HCT116 (cell line): ENCODE measurements at regions not wholly inside any gene's neighbourhood (a gene's known extent, or its start where the extent isn't known, plus 50 kb on each side); places are given as distances from the start of the nearest gene placed in this dataset.

Experiments used
- ATAC-seq: fragments of 200-7000 bp; cut with Tn5 transposase; 2 replicates; pipeline ENCODE4 v1.9.1; 2020; ENCODE audit warnings: mild to moderate bottlenecking, moderate library complexity
- BruUV-seq: library from RNA; stranded (reverse); fragments of 400-500 nt; replicated peaks from 2 replicates; lab custom pipeline; 2021; lab: Mats Ljungman, UMichigan
- CTCF ChIA-PET: fragments of 300-600 bp; sonication (Branson Sonifier 250); formaldehyde crosslinking; loops from one replicate; lab custom pipeline; 2021; ENCODE audit warnings: antibody characterized with exemption; lab: Charles Lee
- POLR2A ChIA-PET: fragments of 300-600, 350-600 bp; sonication (Branson Sonifier 250); formaldehyde crosslinking; loops from one replicate; lab custom pipeline; 2021; ENCODE audit warnings: antibody characterized with exemption; lab: Charles Lee
- RAD21 ChIA-PET, 2 experiments: fragments of 300-600 bp; sonication (Branson Sonifier 250); formaldehyde crosslinking; loops; one replicate each; lab custom pipeline; 2023; ENCODE audit warnings: low total read pairs in 2 of 2; ENCODE audit not compliant: uncharacterized antibody in 2 of 2, unreplicated experiment in 2 of 2, low non-redundant PET in 1 of 2; lab: Charles Lee
- DNase-seq: peaks from one replicate; pipeline ENCODE4 v3.0.0-alpha.2; 2010; ENCODE audit warnings: low read depth, low spot score
- H2AFZ ChIP-seq: fragments of 200-600 bp; shearing (Covaris generic), sonication (generic); 2 replicates; pipeline ENCODE4 v1.6.1; 2017; ENCODE audit warnings: low read depth, mixed run types, mixed read lengths, antibody characterized with exemption, low read length; ENCODE audit not compliant: poor library complexity, severe bottlenecking
- H3K27ac ChIP-seq: 2 replicates; pipeline ENCODE4 v1.5.1; 2012; ENCODE audit warnings: low read depth, low read length
- H3K27me3 ChIP-seq: fragments of 200-600 bp; sonication (generic); 2 replicates; pipeline ENCODE4 v1.6.1; 2016; ENCODE audit warnings: mixed run types, low read length, mixed read lengths; ENCODE audit not compliant: insufficient read depth
- H3K36me3 ChIP-seq, 2 experiments: fragments of 200-500 bp in 1 of 2; fragments of 200-600 bp in 1 of 2; sonication (Bioruptor generic) in 1 of 2; sonication (generic) in 1 of 2; 2 replicates each; pipeline versions ENCODE4 v1.5.1 to v1.6.1; 2014 to 2016; ENCODE audit warnings: low read length in 2 of 2, inconsistent platforms in 1 of 2, mixed read lengths in 1 of 2, mixed run types in 1 of 2; ENCODE audit not compliant: insufficient read depth in 2 of 2, control insufficient read depth in 1 of 2
- H3K4me1 ChIP-seq, 2 experiments: fragments of 200-600 bp in 1 of 2; sonication (generic) in 1 of 2; 2 replicates each; pipeline versions ENCODE4 v1.5.1 to v1.6.1; 2012 to 2017; ENCODE audit warnings: low read length in 2 of 2, inconsistent platforms in 1 of 2, mild to moderate bottlenecking in 1 of 2, mixed read lengths in 1 of 2, mixed run types in 1 of 2, moderate library complexity in 1 of 2; ENCODE audit not compliant: insufficient read depth in 2 of 2, control insufficient read depth in 1 of 2
- H3K4me2 ChIP-seq: fragments of 200-600 bp; sonication (generic); 2 replicates; pipeline ENCODE4 v1.6.1; 2017; ENCODE audit warnings: mixed run types, low read length, mixed read lengths
- H3K4me3 ChIP-seq, 2 experiments: fragments of 200-600 bp in 1 of 2; sonication (generic) in 1 of 2; replicated peaks in 1 of 2; 2 replicates each; pipeline ENCODE4 v1.5.1; 2011 to 2016; ENCODE audit warnings: low read length in 2 of 2, control low read depth in 1 of 2, low read depth in 1 of 2, mild to moderate bottlenecking in 1 of 2, mixed read lengths in 1 of 2, mixed run types in 1 of 2
- H3K79me2 ChIP-seq: fragments of 200-600 bp; sonication (generic); 2 replicates; pipeline ENCODE4 v1.6.1; 2017; ENCODE audit warnings: mild to moderate bottlenecking, mixed run types, low read length, moderate library complexity, mixed read lengths; ENCODE audit not compliant: insufficient read depth
- H3K9ac ChIP-seq: fragments of 200-600 bp; sonication (generic); 2 replicates; pipeline ENCODE4 v1.6.1; 2016; ENCODE audit warnings: low read length, mixed read lengths
- H3K9me2 ChIP-seq: fragments of 200-600 bp; sonication (generic), shearing (Covaris generic); 2 replicates; pipeline ENCODE4 v1.6.1; 2017; ENCODE audit warnings: mixed run types, mild to moderate bottlenecking, moderate library complexity; ENCODE audit not compliant: insufficient read depth
- H3K9me3 ChIP-seq, 2 experiments: fragments of 200-500 bp in 1 of 2; fragments of 200-600 bp in 1 of 2; sonication (Bioruptor generic) in 1 of 2; sonication (generic) in 1 of 2; 2 replicates each; pipeline ENCODE4 v1.6.1; 2014 to 2017; ENCODE audit warnings: low read length in 2 of 2, mixed read lengths in 2 of 2, inconsistent platforms in 1 of 2, low read depth in 1 of 2, mild to moderate bottlenecking in 1 of 2, mixed run types in 1 of 2, moderate library complexity in 1 of 2; ENCODE audit not compliant: control insufficient read depth in 1 of 2, insufficient read depth in 1 of 2
- H4K20me1 ChIP-seq: fragments of 200-600 bp; sonication (generic), shearing (Covaris generic); 2 replicates; pipeline ENCODE4 v1.6.1; 2017; ENCODE audit warnings: mixed run types, mild to moderate bottlenecking, moderate library complexity; ENCODE audit not compliant: insufficient read depth
- EZH2phosphoT487 ChIP-seq: fragments of 200-600 bp; IDR thresholded peaks from 2 replicates; pipeline ENCODE4 v1.6.1; 2018; ENCODE audit warnings: antibody characterized with exemption, borderline replicate concordance
- POLR2A ChIP-seq: IDR thresholded peaks from 2 replicates; pipeline ENCODE4 v1.7.0; 2011; ENCODE audit warnings: borderline replicate concordance; ENCODE audit not compliant: insufficient read depth, insufficient read length; ENCODE audit errors: extremely low read depth
- RAD21 ChIP-seq: IDR thresholded peaks from 2 replicates; pipeline ENCODE4 v1.6.1; 2012; ENCODE audit warnings: low read depth, mild to moderate bottlenecking
- SRF ChIP-seq: IDR thresholded peaks from 2 replicates; pipeline ENCODE4 v1.6.1; 2012; ENCODE audit warnings: low read depth
- TCF7L2 ChIP-seq: IDR thresholded peaks from 2 replicates; pipeline ENCODE4 v1.7.0; 2011; ENCODE audit warnings: borderline replicate concordance, inconsistent platforms; ENCODE audit not compliant: insufficient read depth, insufficient read length; ENCODE audit errors: extremely low read depth
- YY1 ChIP-seq: IDR thresholded peaks from 2 replicates; pipeline ENCODE4 v1.6.1; 2011; ENCODE audit warnings: low read length, low read depth, moderate library complexity, mild to moderate bottlenecking; ENCODE audit not compliant: insufficient replicate concordance; ENCODE audit errors: extremely low read depth
- intact Hi-C: fragments of 100-400 bp; cut with micrococcal nuclease; formaldehyde crosslinking; loops from 2 replicates; pipeline ENCODE4 v1.10.0; 2022
- TF ChIP-seq, protein P1 (sequence below): IDR thresholded peaks from 2 replicates; pipeline ENCODE4 v1.6.1; 2012; ENCODE audit warnings: low read depth
- TF ChIP-seq, protein P2 (sequence below): IDR thresholded peaks from 2 replicates; pipeline ENCODE4 v1.6.1; 2011; ENCODE audit warnings: mild to moderate bottlenecking, low read length, moderate library complexity; ENCODE audit not compliant: insufficient replicate concordance; ENCODE audit errors: extremely low read depth

GRCh38 chr20:55142932-55143331, 667.5 kb downstream of the DOK5 start:
- DNase-seq = no peak
- no TSS peak for BruUV-seq
- intact Hi-C loops = no loop called here

More at GRCh38 chr20:55142932-55143331, 667.5 kb downstream of the DOK5 start:
- TF ChIP-seq, protein P1, sequence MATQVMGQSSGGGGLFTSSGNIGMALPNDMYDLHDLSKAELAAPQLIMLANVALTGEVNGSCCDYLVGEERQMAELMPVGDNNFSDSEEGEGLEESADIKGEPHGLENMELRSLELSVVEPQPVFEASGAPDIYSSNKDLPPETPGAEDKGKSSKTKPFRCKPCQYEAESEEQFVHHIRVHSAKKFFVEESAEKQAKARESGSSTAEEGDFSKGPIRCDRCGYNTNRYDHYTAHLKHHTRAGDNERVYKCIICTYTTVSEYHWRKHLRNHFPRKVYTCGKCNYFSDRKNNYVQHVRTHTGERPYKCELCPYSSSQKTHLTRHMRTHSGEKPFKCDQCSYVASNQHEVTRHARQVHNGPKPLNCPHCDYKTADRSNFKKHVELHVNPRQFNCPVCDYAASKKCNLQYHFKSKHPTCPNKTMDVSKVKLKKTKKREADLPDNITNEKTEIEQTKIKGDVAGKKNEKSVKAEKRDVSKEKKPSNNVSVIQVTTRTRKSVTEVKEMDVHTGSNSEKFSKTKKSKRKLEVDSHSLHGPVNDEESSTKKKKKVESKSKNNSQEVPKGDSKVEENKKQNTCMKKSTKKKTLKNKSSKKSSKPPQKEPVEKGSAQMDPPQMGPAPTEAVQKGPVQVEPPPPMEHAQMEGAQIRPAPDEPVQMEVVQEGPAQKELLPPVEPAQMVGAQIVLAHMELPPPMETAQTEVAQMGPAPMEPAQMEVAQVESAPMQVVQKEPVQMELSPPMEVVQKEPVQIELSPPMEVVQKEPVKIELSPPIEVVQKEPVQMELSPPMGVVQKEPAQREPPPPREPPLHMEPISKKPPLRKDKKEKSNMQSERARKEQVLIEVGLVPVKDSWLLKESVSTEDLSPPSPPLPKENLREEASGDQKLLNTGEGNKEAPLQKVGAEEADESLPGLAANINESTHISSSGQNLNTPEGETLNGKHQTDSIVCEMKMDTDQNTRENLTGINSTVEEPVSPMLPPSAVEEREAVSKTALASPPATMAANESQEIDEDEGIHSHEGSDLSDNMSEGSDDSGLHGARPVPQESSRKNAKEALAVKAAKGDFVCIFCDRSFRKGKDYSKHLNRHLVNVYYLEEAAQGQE = no peak
- TF ChIP-seq EZH2phosphoT487 = no peak
- TF ChIP-seq YY1 = no peak
- no peak for TF ChIP-seq RAD21
- no peak for TF ChIP-seq TCF7L2
- TF ChIP-seq SRF = no peak
- TF ChIP-seq, protein P2, sequence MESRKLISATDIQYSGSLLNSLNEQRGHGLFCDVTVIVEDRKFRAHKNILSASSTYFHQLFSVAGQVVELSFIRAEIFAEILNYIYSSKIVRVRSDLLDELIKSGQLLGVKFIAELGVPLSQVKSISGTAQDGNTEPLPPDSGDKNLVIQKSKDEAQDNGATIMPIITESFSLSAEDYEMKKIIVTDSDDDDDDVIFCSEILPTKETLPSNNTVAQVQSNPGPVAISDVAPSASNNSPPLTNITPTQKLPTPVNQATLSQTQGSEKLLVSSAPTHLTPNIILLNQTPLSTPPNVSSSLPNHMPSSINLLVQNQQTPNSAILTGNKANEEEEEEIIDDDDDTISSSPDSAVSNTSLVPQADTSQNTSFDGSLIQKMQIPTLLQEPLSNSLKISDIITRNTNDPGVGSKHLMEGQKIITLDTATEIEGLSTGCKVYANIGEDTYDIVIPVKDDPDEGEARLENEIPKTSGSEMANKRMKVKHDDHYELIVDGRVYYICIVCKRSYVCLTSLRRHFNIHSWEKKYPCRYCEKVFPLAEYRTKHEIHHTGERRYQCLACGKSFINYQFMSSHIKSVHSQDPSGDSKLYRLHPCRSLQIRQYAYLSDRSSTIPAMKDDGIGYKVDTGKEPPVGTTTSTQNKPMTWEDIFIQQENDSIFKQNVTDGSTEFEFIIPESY = no peak
- no peak for TF ChIP-seq POLR2A
- Histone ChIP-seq H3K9ac (no peak overlapping the region), H3K79me2 (no peaks in the 10 kb centered on the region), H3K4me1 (no peaks in the 10 kb centered on the region), H3K27ac (no peak overlapping the region), H3K9me2 (no peaks in the 10 kb centered on the region), H3K4me2 (no peak overlapping the region), H2AFZ (no peak overlapping the region), H3K27me3 (no peaks in the 10 kb centered on the region), H3K9me3 (peaks cover 5 to 17% of the 10 kb centered on the region in 2 experiments; a peak in 2 of 4 replicates), H4K20me1 (no peaks in the 10 kb centered on the region), H3K36me3 (no peaks in the 10 kb centered on the region), H3K4me3 (no peak overlapping the region)
- ChIA-PET CTCF (no interaction called here), RAD21 (no interaction called here), POLR2A (no interaction called here)
- no peak for ATAC-seq
